NCI-H1417 (cell line): ENCODE measurements at regions not wholly inside any gene's neighbourhood (a gene's known extent, or its start where the extent isn't known, plus 50 kb on each side); places are given as distances from the start of the nearest gene placed in this dataset.
"Not testable (repeated sequence)": the region's sequence is repeated elsewhere in the genome, so short reads cannot be mapped to it uniquely, and the experiment has no call there.

ENCODE experiments used
- DNase-seq, 3 experiments: peaks; one replicate each; lab custom pipeline; 2025; lab: John Stamatoyannopoulos, UW

GRCh38 chr16:79864032-79864780 is 263.7 kb upstream of the MAF start:
- no peak for DNase-seq

GRCh38 chr16:79863128-79864031 is 262.8 kb upstream of the MAF start:
- no peak for DNase-seq

- no peak for DNase-seq
Observed at GRCh38 chr16:79862601-79863000, 262.1 kb upstream of the MAF start.

- DNase-seq: no peak
Observed at GRCh38 chr16:79856581-79856980, 256.0 kb upstream of the MAF start.

GRCh38 chr16:79850348-79850747 is 249.8 kb upstream of the MAF start:
- DNase-seq: no peak

GRCh38 chr16:79849119-79849518 is 248.6 kb upstream of the MAF start:
- no peak for DNase-seq

GRCh38 chr16:79848719-79849118 is 248.2 kb upstream of the MAF start:
- DNase-seq: peak in 1 of 3 experiments; percentile 10

- DNase-seq: no peak
Observed at GRCh38 chr16:79847569-79847968, 247.0 kb upstream of the MAF start.

- no peak for DNase-seq
Observed at GRCh38 chr16:79847101-79847500, 246.6 kb upstream of the MAF start.

- DNase-seq: no peak
Observed at GRCh38 chr16:79845734-79846135, 245.2 kb upstream of the MAF start.

GRCh38 chr16:79845033-79845733 is 244.6 kb upstream of the MAF start:
- DNase-seq: no peak

GRCh38 chr16:79844603-79845002 is 244.1 kb upstream of the MAF start:
- DNase-seq: no peak

- no peak for DNase-seq
Observed at GRCh38 chr16:79843631-79844043, 243.1 kb upstream of the MAF start.

GRCh38 chr16:79843145-79843544 is 242.6 kb upstream of the MAF start:
- DNase-seq: no peak

- no peak for DNase-seq
Observed at GRCh38 chr16:79842197-79842596, 241.7 kb upstream of the MAF start.

GRCh38 chr16:79839466-79840341 is 239.2 kb upstream of the MAF start:
- no peak for DNase-seq

GRCh38 chr16:79838496-79839259 is 238.1 kb upstream of the MAF start:
- DNase-seq: no peak

- DNase-seq: no peak
Observed at GRCh38 chr16:79836144-79836543, 235.6 kb upstream of the MAF start.

- no peak for DNase-seq
Observed at GRCh38 chr16:79835194-79835593, 234.7 kb upstream of the MAF start.

GRCh38 chr16:79834720-79835119 is 234.2 kb upstream of the MAF start:
- no peak for DNase-seq

- DNase-seq: not testable (repeated sequence)
Observed at GRCh38 chr16:79834003-79834402, 233.5 kb upstream of the MAF start.
